GM12878 (cell line): ENCODE measurements at regions not wholly inside any gene's neighbourhood (a gene's known extent, or its start where the extent isn't known, plus 50 kb on each side); places are given as distances from the start of the nearest gene placed in this dataset.

Experiments
- ATAC-seq: fragments of 200-7000 bp; cut with Tn5 transposase; 3 replicates; pipeline ENCODE4 v1.9.1; 2020; ENCODE audit warnings: mild to moderate bottlenecking, moderate library complexity
- BruUV-seq: library from RNA; stranded (reverse); fragments of 400-500 nt; replicated peaks from 2 replicates; lab custom pipeline; 2021; lab: Mats Ljungman, UMichigan
- CTCF ChIA-PET: fragments of 300-600 bp; sonication (Branson Sonifier 250); formaldehyde crosslinking; extraction: SDS; loops from one replicate; lab custom pipeline; 2021; ENCODE audit warnings: inconsistent platforms; lab: Yijun Ruan, JAX
- POLR2A ChIA-PET: fragments of 350-600 bp; formaldehyde crosslinking; extraction: SDS; loops from one replicate; lab custom pipeline; 2021; ENCODE audit warnings: inconsistent platforms; lab: Charles Lee
- RAD21 ChIA-PET: fragments of 300-600 bp; sonication (Branson Sonifier 250); formaldehyde crosslinking; loops from one replicate; lab custom pipeline; 2023; ENCODE audit warnings: antibody characterized with exemption; ENCODE audit not compliant: unreplicated experiment; lab: Charles Lee
- SMC1A ChIA-PET: fragments of 300-600 bp; sonication (Branson Sonifier 250); formaldehyde crosslinking; loops from one replicate; lab custom pipeline; 2023; ENCODE audit not compliant: unreplicated experiment, uncharacterized antibody; lab: Charles Lee
- DNase-seq: peaks from one replicate; pipeline ENCODE4 v3.0.0-alpha.2; 2011; ENCODE audit warnings: low read depth, low spot score
- FAIRE-seq: peaks from 3 replicates; lab custom pipeline; 2011; peaks lifted over from hg19 to GRCh38; lab: Jason Lieb, UNC
- H2AFZ ChIP-seq: 2 replicates; pipeline ENCODE4 v1.6.0; 2011; ENCODE audit warnings: low read depth, low read length, control low read depth; ENCODE audit not compliant: control insufficient read depth
- H3K27ac ChIP-seq: 2 replicates; pipeline ENCODE4 v1.5.1; 2011; ENCODE audit warnings: control low read depth; ENCODE audit not compliant: control insufficient read depth, insufficient read depth
- H3K27me3 ChIP-seq, 2 experiments: replicated peaks in 1 of 2; 2 replicates each; pipeline versions ENCODE4 v1.6.0 to v1.6.1; 2011; ENCODE audit warnings: low read length in 1 of 2; ENCODE audit not compliant: control insufficient read depth in 2 of 2, insufficient read depth in 2 of 2
- H3K36me3 ChIP-seq, 2 experiments: 2 replicates each; pipeline ENCODE4 v1.5.1; 2011; ENCODE audit warnings: low read length in 1 of 2; ENCODE audit not compliant: control insufficient read depth in 2 of 2, insufficient read depth in 2 of 2
- H3K4me1 ChIP-seq: 2 replicates; pipeline ENCODE4 v1.6.1; 2011; ENCODE audit warnings: mild to moderate bottlenecking, low read length, moderate library complexity, mixed read lengths; ENCODE audit not compliant: control insufficient read depth, insufficient read depth
- H3K4me2 ChIP-seq: 2 replicates; pipeline ENCODE4 v1.6.0; 2011; ENCODE audit warnings: control low read depth; ENCODE audit not compliant: control insufficient read depth, insufficient read depth
- H3K4me3 ChIP-seq: fragments of 200-600 bp; sonication (generic); 2 replicates; pipeline ENCODE4 v1.5.1; 2016
- H3K79me2 ChIP-seq: 2 replicates; pipeline ENCODE4 v1.6.0; 2011; ENCODE audit warnings: low read length; ENCODE audit not compliant: control insufficient read depth, insufficient read depth
- H3K9ac ChIP-seq: 2 replicates; pipeline ENCODE4 v1.8.0; 2011; ENCODE audit warnings: low read length, control low read depth, mixed read lengths; ENCODE audit not compliant: control insufficient read depth, insufficient read depth
- H3K9me3 ChIP-seq: replicated peaks from 3 replicates; pipeline ENCODE4 v1.5.1; 2011; ENCODE audit warnings: mild to moderate bottlenecking, low read length; ENCODE audit not compliant: control insufficient read depth, insufficient read depth
- H4K20me1 ChIP-seq: 2 replicates; pipeline ENCODE4 v1.6.0; 2011; ENCODE audit not compliant: control insufficient read depth, insufficient read depth
- CHD2 ChIP-seq: IDR thresholded peaks from 2 replicates; pipeline ENCODE4 v1.6.1; 2011; ENCODE audit warnings: low read depth, low read length, improper control_type of control experiment, borderline replicate concordance
- GATAD2B ChIP-seq: fragments of 450-650 bp; conservative IDR thresholded peaks from 2 replicates; pipeline ENCODE4 v1.6.1; 2017; ENCODE audit warnings: low read depth, mild to moderate bottlenecking, moderate library complexity
- IKZF1 ChIP-seq: fragments of 450-650 bp; conservative IDR thresholded peaks from 2 replicates; pipeline ENCODE4 v1.6.1; 2017; ENCODE audit warnings: antibody characterized with exemption, mild to moderate bottlenecking
- NR2C1 ChIP-seq: fragments of 450-650 bp; IDR thresholded peaks from 2 replicates; pipeline ENCODE4 v1.6.1; 2017; ENCODE audit warnings: antibody characterized with exemption, mild to moderate bottlenecking, moderate library complexity
- RB1 ChIP-seq: fragments of 450-650 bp; formaldehyde crosslinking; IDR thresholded peaks from 2 replicates; pipeline ENCODE4 v1.6.1; 2017; ENCODE audit warnings: mild to moderate bottlenecking, borderline replicate concordance
- SMAD1 ChIP-seq: fragments of 450-650 bp; IDR thresholded peaks from 2 replicates; pipeline ENCODE4 v1.6.1; 2018; ENCODE audit warnings: mild to moderate bottlenecking, low read depth; ENCODE audit not compliant: partially characterized antibody
- WGBS: methylation state at CpG from one replicate; pipeline ENCODE4 v1.1.6; 2016; ENCODE audit warnings: low lambda C conversion rate; ENCODE audit not compliant: insufficient replicate concordance, insufficient coverage; ENCODE audit errors: missing lambda C conversion rate; 5-methylcytosine and 5-hydroxymethylcytosine counted together
- in situ Hi-C: fragments of 300-500 bp; cut with MboI; formaldehyde crosslinking; loops from 9 replicates; pipeline ENCODE4 v1.14.3; 2018; ENCODE audit warnings: mixed read lengths
- intact Hi-C: fragments of 100-400 bp; cut with micrococcal nuclease; formaldehyde crosslinking; loops from one replicate; pipeline ENCODE4 v1.14.2; 2022; ENCODE audit not compliant: unreplicated experiment
- TF ChIP-seq, protein P1 (sequence below): fragments of 450-650 bp; IDR thresholded peaks from 2 replicates; pipeline ENCODE4 v1.6.1; 2016; ENCODE audit warnings: mild to moderate bottlenecking

DNA sequence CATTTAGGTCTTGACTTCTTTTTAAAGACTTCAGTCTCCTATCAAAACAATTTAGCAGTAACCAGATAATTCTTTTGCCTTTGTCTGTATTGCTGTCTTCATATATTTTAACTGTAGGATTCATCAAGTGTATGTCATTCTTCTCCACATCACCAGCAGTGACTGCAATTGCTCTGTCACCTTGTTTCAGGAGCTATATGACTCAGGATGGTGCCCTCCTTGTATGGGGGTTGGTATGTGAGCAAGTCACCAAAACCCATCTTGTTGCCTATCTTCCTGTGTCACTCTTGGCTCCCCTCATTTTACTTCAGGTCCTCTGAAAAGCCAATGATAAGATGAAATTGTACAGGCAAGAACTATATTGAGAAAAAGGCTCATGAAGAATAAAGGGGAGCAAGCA, 256.9 kb upstream of the LUZP2 start:
- H3K4me1 ChIP-seq = no peaks in the 10 kb centered on the region
- H2AFZ ChIP-seq = no peak overlapping the region
- CTCF ChIA-PET = no interaction called here
- no peak overlapping the region for H3K9ac ChIP-seq
- no peaks in the 10 kb centered on the region for H3K36me3 ChIP-seq
- intact Hi-C loops (no loop called here), in situ Hi-C loops (no loop called here)
- ATAC-seq (peak; percentile 27; the same call in 1 of the 3 replicates), DNase-seq (no peak), FAIRE-seq (no peak)
- SMC1A ChIA-PET = interaction anchor here (0.6 kb wide), 1 partner anchor 10 kb away, joined by 3 read pairs; no protein-coding TSS in a partner anchor
- no peaks in the 10 kb centered on the region for H4K20me1 ChIP-seq
- no peaks in the 10 kb centered on the region for H3K27me3 ChIP-seq
- no peak overlapping the region for H3K27ac ChIP-seq
- no peaks in the 10 kb centered on the region for H3K79me2 ChIP-seq
- BruUV-seq = no TSS peak
- POLR2A ChIA-PET = no interaction called here
- no peak for TF ChIP-seq RB1
- no peak overlapping the region for H3K4me3 ChIP-seq
- RAD21 ChIA-PET = no interaction called here
- no peak overlapping the region for H3K4me2 ChIP-seq
- no peaks in the 10 kb centered on the region; the same call in 2 of the 3 replicates for H3K9me3 ChIP-seq

DNA sequence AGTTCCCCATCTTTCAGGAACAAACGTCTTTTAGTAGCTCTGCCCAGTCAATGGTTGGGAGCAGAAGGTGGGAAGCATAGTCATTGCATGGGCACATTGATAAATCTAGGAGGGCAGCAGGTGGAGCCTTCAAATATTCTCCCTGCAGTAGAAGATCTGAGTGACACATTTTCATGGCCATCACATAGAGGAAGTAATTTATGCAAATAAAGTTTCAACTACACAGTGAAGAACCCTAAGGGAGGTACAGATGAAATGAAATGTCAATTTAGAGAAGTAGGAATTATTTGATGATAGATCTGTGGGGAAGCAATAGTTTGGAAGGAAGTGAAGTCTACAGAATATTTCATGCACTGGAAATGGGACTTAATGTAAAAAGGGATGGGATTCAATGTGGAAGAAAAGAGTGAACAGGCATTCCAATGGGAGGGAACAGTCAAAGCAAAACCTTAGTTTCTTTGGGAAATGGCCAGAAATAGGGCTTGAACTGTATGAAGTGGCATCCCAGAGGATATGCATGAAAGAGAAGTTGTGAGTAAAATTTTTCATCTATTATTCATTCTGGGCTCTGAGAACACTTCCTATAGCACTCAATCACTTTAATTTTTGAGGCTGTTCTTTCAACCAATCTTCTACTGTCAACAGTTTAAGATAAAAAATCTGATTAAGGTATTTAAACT, 256.2 kb upstream of the LUZP2 start:
- 0% methylated on average over 1 of the region's 1 CpG for WGBS
- TF ChIP-seq CHD2 = no peak
- TF ChIP-seq GATAD2B = no peak
- TF ChIP-seq SMAD1 = no peak
- TF ChIP-seq, protein P1, sequence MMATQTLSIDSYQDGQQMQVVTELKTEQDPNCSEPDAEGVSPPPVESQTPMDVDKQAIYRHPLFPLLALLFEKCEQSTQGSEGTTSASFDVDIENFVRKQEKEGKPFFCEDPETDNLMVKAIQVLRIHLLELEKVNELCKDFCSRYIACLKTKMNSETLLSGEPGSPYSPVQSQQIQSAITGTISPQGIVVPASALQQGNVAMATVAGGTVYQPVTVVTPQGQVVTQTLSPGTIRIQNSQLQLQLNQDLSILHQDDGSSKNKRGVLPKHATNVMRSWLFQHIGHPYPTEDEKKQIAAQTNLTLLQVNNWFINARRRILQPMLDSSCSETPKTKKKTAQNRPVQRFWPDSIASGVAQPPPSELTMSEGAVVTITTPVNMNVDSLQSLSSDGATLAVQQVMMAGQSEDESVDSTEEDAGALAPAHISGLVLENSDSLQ = peak; percentile 27; the same call in 1 of the 2 replicates
- TF ChIP-seq NR2C1 = no peak
- TF ChIP-seq IKZF1 = no peak
- in situ Hi-C loops = no loop called here
- Histone ChIP-seq H3K27me3 (no peaks in the 10 kb centered on the region), H3K9me3 (no peaks in the 10 kb centered on the region; the same call in 2 of the 3 replicates), H4K20me1 (no peaks in the 10 kb centered on the region), H3K4me1 (no peaks in the 10 kb centered on the region), H3K36me3 (no peaks in the 10 kb centered on the region), H3K27ac (no peak overlapping the region), H3K4me3 (no peak overlapping the region), H3K79me2 (no peaks in the 10 kb centered on the region), H3K4me2 (no peak overlapping the region), H3K9ac (no peak overlapping the region), H2AFZ (no peak overlapping the region)
- ATAC-seq (no peak), FAIRE-seq (no peak), DNase-seq (no peak)
- no TSS peak for BruUV-seq
- ChIA-PET RAD21 (no interaction called here), POLR2A (interaction anchor here (0.6 kb wide), 1 partner anchor 730 kb away, joined by 3 read pairs; no protein-coding TSS in a partner anchor), CTCF (no interaction called here), SMC1A (interaction anchor here (0.6 kb wide), 1 partner anchor 11 kb away, joined by 3 read pairs; no protein-coding TSS in a partner anchor)
- intact Hi-C loops = no loop called here
